ENCODE measurements at regions not wholly inside any gene's neighbourhood (a gene's known extent, or its start where the extent isn't known, plus 50 kb on each side); places are given as distances from the start of the nearest gene placed in this dataset.
"Not testable (repeated sequence)": the region's sequence is repeated elsewhere in the genome, so short reads cannot be mapped to it uniquely, and the experiment has no call there.

DNA sequence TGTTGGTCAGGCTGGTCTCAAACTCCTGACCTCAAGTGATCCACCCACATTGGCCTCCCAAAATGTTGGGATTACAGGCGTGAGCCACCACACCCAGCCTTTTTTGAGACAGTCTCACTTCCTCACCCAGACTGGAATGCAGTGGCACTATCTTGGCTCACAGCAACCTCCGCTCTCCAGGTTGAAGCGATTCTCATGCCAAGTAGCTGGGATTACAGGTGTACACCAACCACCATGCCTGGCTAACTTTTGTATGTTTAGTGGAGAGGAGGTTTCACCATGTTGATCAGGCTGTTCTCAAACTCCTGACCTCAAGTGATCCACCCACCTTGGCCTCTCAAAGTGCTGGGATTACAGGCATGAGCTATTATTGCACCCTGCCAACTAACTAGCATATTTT lies 75.4 kb downstream of the C9orf152 start:
- H3K27ac ChIP-seq (ENCODE audit: low read depth, low read length) = not testable (repeated sequence)
- WGBS, 3 donors = 90 to 97% (median 93%) methylated on average over 3 of the region's 3 CpGs

DNA sequence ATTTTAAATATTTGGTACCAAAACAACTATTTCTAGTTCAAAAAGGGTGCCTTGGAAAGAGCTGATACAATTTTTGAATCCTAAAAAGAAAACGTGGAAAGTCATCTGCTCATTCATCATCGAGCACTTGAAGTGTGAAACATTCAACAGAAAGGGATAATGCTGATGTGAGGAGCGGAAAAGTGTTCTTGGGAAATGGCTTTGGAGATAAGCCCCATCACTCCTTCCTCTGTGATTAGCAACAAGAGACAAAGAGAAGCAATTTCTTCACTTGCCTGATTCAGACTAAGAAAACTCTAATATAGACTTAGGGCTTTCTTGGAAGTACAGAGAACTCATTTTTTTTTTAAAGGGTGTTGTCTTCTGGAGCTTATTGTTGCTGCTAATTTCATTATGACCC lies 74.9 kb downstream of the C9orf152 start:
- H3K27ac ChIP-seq (ENCODE audit: low read depth, low read length) = no peak overlapping the region
- 62 to 70% (median 70%) methylated on average over 3 of the region's 3 CpGs for WGBS, 3 donors

DNA sequence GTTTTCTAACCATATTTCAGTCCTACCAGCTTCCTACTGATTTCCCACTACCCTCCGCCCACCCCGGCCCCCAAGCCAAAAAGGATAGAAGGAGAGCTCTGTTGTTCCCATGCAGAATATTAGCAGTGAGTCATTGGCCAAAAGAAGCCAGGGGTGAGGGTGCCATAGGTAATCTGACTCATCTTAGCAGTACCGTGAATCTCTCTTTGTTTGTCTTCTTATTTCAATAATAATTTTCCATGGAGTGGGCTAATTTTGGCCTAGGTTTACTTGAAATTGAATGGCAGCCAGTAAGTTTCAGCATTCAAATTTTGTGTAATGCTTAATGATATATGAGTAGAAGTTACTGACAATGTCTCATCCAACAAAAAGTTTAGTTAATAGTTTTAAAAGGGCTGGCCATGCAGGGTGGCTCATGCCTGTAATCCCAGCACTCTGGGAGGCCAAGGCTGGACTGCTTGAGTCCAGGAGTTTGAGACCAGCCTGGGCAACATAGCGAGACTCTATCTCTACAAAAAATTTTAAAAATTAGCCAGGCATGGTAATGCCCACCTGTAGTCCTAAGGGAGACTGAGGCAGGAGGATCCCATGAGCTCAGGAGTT lies 74.2 kb downstream of the C9orf152 start:
- no peak overlapping the region for H3K27ac ChIP-seq (ENCODE audit: low read depth, low read length)
- WGBS, 3 donors = 76 to 86% (median 80%) methylated on average over 4 of the region's 4 CpGs

DNA sequence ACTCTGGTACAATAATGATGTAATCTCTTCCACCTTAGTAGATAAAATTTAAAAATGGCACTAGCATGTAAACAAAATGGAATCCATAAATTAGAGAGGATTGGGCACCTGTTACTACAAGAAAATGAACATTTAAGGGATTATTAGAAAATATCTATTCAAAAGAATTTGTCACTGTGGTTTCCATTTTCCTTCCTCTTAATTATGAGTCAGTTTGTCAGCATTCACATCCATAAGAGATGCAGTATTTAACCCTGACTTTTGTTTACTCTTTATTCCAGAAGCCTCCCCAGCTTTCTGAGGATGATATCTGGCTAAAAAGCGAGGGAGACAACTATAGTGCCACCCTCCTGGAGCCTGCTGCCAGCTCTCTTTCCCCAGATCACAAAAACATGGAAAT lies 72.1 kb downstream of the C9orf152 start:
- WGBS, 3 donors = 88 to 97% (median 94%) methylated on average over 1 of the region's 1 CpG
- no peak overlapping the region for H3K27ac ChIP-seq (ENCODE audit: low read depth, low read length)

DNA sequence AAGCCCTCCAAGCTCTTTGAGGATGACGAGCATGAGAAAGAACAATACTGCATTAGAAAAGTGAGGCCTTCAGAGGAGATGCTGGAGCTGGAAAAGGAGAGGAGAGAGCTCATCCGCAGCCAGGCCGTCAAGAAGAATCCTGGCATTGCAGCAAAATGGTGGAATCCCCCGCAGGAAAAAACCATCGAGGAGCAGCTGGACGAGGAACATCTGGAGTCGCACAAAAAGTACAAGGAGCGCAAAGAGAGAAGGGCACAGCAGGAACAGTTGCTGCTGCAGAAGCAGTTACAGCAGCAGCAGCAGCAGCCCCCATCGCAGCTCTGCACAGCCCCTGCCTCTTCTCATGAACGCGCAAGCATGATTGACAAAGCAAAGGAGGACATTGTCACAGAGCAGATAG lies 71.2 kb downstream of the C9orf152 start:
- WGBS, 3 donors = 73 to 83% (median 82%) methylated on average over 11 of the region's 11 CpGs
- no peak overlapping the region for H3K27ac ChIP-seq (ENCODE audit: low read depth, low read length)

DNA sequence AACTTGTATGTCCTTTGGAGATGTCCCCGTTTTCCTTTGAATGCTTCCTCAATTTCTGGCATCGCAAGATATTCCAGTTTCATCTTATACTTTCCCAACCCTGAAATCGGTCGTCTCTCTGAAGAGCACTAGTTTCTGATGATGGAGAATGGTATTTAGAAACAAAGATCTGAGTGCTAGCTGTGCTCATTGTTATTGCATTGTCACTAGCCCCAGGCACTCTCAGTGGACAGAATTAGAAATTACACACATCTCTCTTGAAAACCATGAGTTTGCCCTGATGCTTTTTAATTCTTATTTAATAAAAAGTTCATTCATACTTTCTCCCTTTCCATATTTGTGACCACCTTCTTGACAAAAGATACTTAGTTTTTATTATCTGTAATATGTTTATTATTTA lies 67.7 kb downstream of the C9orf152 start:
- WGBS, 3 donors = 74 to 88% (median 85%) methylated on average over 4 of the region's 4 CpGs
- no peak overlapping the region for H3K27ac ChIP-seq (ENCODE audit: low read depth, low read length)

DNA sequence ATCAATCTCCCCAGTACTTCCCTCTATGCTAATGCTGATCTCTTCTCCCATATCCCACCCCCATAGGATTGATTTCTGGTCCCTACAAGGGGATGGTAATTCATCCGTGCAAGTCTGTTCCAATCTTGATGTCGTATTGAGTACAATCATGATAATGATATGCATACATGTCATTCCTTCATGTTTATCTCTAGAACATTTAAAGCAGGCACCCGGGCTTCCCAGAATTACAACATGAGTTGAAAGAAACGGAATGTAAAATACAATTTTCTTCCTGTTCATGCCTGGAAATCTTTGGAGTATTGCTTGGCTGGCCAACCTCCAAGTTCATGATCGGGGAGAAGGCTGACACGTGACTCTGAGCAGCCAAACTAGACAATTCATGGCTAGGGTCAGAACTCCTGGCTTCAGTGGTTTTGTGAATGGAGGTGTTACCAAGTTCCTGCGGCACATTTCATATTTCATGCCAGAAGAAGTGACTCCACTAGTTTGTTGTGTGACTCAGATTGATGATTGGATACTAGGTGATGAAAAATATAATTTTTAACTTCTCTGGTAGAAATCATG lies 66.6 kb downstream of the C9orf152 start:
- WGBS, 3 donors = 35 to 47% (median 38%) methylated on average over 7 of the region's 7 CpGs

DNA sequence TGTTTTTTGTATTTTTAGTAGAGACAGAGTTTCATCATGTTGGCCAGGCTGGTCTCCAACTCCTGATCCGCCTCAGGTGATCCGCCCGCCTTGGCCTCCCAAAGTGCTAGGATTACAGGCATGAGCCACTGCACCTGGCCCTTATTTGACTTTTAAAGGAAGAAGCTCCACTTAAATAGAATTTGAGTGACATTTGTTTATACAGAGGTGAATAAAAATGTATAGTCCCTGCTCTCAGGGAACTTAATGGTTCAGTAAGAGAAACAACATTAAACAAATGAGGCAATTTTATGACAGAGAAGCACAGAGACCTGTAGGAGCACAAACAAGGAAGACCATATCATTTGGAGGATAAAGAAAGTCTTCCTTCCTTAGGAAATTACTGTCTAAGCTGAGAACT lies 65.7 kb downstream of the C9orf152 start:
- 96 to 100% (median 98%) methylated on average over 3 of the region's 3 CpGs for WGBS, 3 donors
- H3K27ac ChIP-seq (ENCODE audit: low read depth, low read length) = no peak overlapping the region

More for the DNA sequence above, 66.6 kb downstream of the C9orf152 start:
- H3K27ac ChIP-seq (ENCODE audit: low read depth, low read length) = no peak overlapping the region

DNA sequence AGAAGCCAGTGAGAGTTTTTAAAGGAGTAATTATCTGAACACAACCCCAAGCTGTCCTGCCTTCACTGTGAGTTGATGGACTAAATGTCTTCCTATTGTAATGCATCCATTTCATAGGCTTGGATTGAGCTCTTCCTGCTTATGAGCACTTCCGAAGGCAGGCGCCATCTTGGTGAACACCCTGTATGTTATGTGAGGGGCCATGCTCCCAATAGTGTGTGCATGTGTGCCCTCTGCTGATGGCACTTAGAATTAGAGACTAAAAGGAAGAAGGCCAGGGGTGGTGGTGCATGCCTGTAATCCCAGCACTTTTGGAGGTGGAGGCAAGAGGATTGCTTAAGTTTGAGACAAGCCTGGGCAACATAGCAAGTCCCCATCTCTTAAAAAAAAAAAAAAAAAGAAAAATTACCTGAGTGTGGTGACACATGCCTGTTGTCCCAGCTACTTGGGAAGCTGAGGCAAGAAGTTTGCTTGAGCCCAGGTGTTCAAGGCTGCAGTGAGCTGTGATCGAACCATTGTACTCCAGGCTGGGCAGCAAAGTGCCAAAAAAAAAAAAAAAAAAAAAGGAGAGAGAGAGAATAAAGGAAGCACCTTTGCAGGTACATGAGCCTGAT lies 65.0 kb downstream of the C9orf152 start:
- WGBS, 3 donors = 80 to 91% (median 87%) methylated on average over 3 of the region's 3 CpGs

DNA sequence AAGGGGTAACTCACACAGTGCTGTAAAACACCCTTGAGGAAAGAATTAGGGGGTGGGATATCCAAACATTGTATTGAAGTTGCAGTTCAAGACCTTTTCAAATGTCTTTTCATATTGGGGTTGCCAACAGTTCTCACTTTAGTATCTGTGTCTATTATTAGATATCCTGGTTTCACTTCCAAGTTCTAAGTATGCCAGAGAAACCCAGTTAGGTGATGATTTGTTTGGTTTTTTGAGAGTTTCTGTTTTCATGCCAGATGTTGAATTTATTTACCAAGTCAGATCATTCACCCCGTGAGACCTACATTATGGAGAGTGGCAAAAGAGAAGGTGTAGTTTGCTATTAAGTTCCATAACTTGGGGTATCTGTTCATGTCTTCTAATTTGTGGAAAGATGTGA lies 64.5 kb downstream of the C9orf152 start:
- no peak overlapping the region for H3K27ac ChIP-seq (ENCODE audit: low read depth, low read length)
- 17 to 48% (median 27%) methylated on average over 1 of the region's 1 CpG for WGBS, 3 donors

More for the DNA sequence above, 65.0 kb downstream of the C9orf152 start:
- H3K27ac ChIP-seq (ENCODE audit: low read depth, low read length) = no peak overlapping the region

DNA sequence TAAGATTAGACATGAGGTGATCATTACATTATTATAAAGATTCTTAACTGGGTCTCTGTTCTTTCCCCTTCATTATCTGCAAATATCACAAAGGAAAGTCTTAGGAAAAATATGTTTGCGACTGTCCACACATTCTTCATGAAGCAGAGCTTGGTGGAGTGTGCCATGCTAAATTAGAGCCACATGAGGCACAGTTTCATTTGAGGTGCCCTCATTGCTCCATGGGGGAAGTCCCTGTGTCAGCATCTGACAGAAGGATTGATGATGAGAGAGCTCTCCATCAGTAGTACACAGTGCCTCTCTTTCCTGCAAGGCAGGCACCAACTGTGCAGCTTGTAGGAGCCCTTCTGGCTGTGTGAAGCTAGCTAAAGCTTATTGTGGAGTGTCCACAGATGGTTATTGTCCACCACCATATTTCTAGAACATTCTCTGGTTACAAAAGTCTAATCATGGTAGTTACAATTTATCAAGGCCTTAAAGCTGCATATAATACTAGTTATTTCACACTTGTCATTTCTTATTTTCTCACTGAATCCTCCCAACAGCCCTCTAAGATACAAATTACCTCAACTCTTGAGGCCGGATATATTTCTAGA lies 63.9 kb downstream of the C9orf152 start:
- WGBS, 3 donors = 65 to 88% (median 68%) methylated on average over 2 of the region's 2 CpGs
- no peak overlapping the region for H3K27ac ChIP-seq (ENCODE audit: low read depth, low read length)

DNA sequence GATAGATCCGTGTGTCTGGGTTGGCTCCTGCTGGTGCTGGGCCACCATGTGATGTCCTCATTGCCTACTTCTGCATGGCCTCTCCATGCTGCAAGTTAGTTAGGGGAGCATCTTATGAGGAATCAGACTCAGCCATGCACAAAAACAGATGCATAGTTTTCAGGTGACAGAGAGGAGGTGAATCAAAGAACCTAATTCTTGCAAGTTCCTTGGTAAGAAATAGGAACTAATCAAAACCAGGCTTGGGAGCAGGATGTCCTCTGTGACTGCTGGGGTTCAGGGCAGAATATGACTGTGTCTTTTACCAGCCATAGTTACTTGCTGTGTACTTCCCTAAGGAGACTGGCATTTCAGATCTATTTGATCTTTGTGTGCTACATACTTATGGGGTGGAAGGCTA lies 61.6 kb downstream of the C9orf152 start:
- no peak overlapping the region for H3K27ac ChIP-seq (ENCODE audit: low read depth, low read length)
- 62 to 90% (median 63%) methylated on average over 1 of the region's 1 CpG for WGBS, 3 donors

DNA sequence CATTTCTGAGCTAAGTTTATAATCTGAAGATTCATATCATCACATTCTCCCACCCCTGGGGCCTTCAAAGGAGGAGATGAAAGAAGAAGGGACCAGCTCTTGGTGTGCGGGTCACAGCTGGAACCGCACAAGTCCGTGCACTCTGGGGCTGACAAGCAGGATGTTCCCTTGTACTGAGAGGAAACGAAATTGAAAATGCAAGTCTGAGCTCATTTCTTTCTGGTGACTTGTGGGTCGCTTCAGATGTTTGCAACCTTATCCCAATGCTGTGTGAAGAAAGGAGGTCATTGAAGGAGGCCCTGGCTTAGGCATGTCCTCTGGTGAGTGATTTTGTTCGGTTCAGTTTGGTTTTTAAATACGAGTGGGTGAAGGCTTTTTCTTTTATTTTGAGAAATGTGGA lies 59.6 kb downstream of the C9orf152 start:
- peak overlapping the region; percentile 36 for H3K27ac ChIP-seq (ENCODE audit: low read depth, low read length)
- WGBS, 3 donors = 39 to 68% (median 42%) methylated on average over 7 of the region's 7 CpGs

DNA sequence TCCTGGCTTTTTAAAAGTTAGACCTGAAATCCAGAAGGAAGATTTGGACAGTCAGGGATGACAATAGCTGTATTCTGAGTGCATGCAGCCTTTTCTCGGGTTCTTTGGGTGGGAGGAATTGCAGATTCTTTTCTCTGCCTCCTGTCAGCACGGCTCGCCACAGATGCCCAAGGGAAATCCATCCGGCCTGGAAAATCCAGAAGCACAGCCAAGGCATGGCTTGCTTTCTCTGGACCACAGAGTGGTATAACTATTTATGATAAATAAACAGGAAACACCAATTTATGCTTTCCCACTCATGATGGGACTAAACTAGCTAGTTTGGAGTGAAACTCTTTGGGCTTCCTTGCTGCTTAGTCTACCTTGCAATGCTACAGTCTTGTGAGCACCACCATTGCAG lies 59.1 kb downstream of the C9orf152 start:
- WGBS, 3 donors = 39 to 73% (median 40%) methylated on average over 4 of the region's 4 CpGs
- no peak overlapping the region for H3K27ac ChIP-seq (ENCODE audit: low read depth, low read length)
